HEK293 (cell line): ENCODE measurements at regions not wholly inside any gene's neighbourhood (a gene's known extent, or its start where the extent isn't known, plus 50 kb on each side); places are given as distances from the start of the nearest gene placed in this dataset.

Source experiments
- CTCF ChIA-PET: fragments of 350-600 bp; formaldehyde crosslinking; extraction: SDS; loops from one replicate; lab custom pipeline; 2021; ENCODE audit warnings: antibody characterized with exemption; lab: Yijun Ruan, JAX
- POLR2A ChIA-PET: fragments of 300-600 bp; formaldehyde crosslinking; extraction: SDS; loops from one replicate; lab custom pipeline; 2020; ENCODE audit warnings: antibody characterized with exemption, inconsistent platforms; lab: Yijun Ruan, JAX
- H3K27ac ChIP-seq: fragments of 200-500 bp; sonication (Bioruptor generic); 2 replicates; pipeline ENCODE4 v1.5.1; 2014; ENCODE audit warnings: low read depth, low read length, control low read depth, inconsistent platforms; ENCODE audit errors: extremely low read depth
- H3K36me3 ChIP-seq, 2 experiments: fragments of 200-500 bp in 1 of 2; sonication (Bioruptor generic) in 1 of 2; 1 replicate in 1 of 2; 2 replicates in 1 of 2; pipeline ENCODE4 v1.5.1; 2014 to 2017; ENCODE audit warnings: inconsistent platforms in 2 of 2, low read length in 2 of 2; ENCODE audit not compliant: control insufficient read depth in 2 of 2, insufficient read depth in 1 of 2
- H3K4me1 ChIP-seq: fragments of 200-500 bp; sonication (Bioruptor generic); 2 replicates; pipeline ENCODE4 v1.5.1; 2014; ENCODE audit warnings: mild to moderate bottlenecking, low read length, inconsistent platforms; ENCODE audit not compliant: control insufficient read depth, insufficient read depth
- H3K4me3 ChIP-seq: 2 replicates; pipeline ENCODE4 v1.5.1; 2011; ENCODE audit warnings: low read depth, mild to moderate bottlenecking, control low read depth, low read length, moderate library complexity
- H3K9me3 ChIP-seq: fragments of 200-500 bp; sonication (Bioruptor generic); 2 replicates; pipeline ENCODE4 v1.5.1; 2014; ENCODE audit warnings: low read depth, low read length, inconsistent platforms; ENCODE audit not compliant: control insufficient read depth, insufficient read depth
- GLIS2 ChIP-seq: fragments of 450-650 bp; formaldehyde crosslinking; IDR thresholded peaks from 2 replicates; pipeline ENCODE4 v1.5.1; 2016; ENCODE audit warnings: missing biosample characterization, missing genetic modification characterization
- HOXD13 ChIP-seq: sonication (generic); formaldehyde crosslinking; IDR thresholded peaks from 2 replicates; pipeline ENCODE4 v1.8.0; 2022; ENCODE audit warnings: missing genetic modification reagents, borderline replicate concordance
- KLF7 ChIP-seq: fragments of 450-650 bp; formaldehyde crosslinking; IDR thresholded peaks from 2 replicates; pipeline ENCODE4 v1.5.1; 2016; ENCODE audit warnings: missing biosample characterization, missing genetic modification characterization, borderline replicate concordance
- KLF8 ChIP-seq: fragments of 450-650 bp; formaldehyde crosslinking; IDR thresholded peaks from 2 replicates; pipeline ENCODE4 v1.5.1; 2016; ENCODE audit warnings: missing biosample characterization, missing genetic modification characterization
- MZF1 ChIP-seq: fragments of 450-650 bp; formaldehyde crosslinking; IDR thresholded peaks from 2 replicates; pipeline ENCODE4 v1.5.1; 2017; ENCODE audit warnings: missing biosample characterization, missing genetic modification characterization, borderline replicate concordance
- PRDM1 ChIP-seq: fragments of 450-650 bp; formaldehyde crosslinking; IDR thresholded peaks from 2 replicates; pipeline ENCODE4; 2016; ENCODE audit warnings: missing biosample characterization, missing genetic modification characterization
- SALL2 ChIP-seq: fragments of 450-650 bp; formaldehyde crosslinking; IDR thresholded peaks from 2 replicates; pipeline ENCODE4 v1.5.0; 2017; ENCODE audit warnings: missing biosample characterization, mild to moderate bottlenecking, missing genetic modification characterization, borderline replicate concordance
- SETDB1 ChIP-seq: IDR thresholded peaks from one replicate; pipeline ENCODE4 v1.6.1; 2017; ENCODE audit warnings: mild to moderate bottlenecking, low read length, moderate library complexity, mixed read lengths; ENCODE audit not compliant: insufficient read length
- YY2 ChIP-seq: fragments of 450-650 bp; formaldehyde crosslinking; IDR thresholded peaks from 2 replicates; pipeline ENCODE4 v1.5.1; 2016; ENCODE audit warnings: missing biosample characterization, missing genetic modification characterization
- ZBTB1 ChIP-seq: fragments of 450-650 bp; formaldehyde crosslinking; IDR thresholded peaks from 2 replicates; pipeline ENCODE4 v1.5.1; 2016; ENCODE audit warnings: missing biosample characterization, missing genetic modification characterization
- ZBTB48 ChIP-seq: fragments of 450-650 bp; formaldehyde crosslinking; IDR thresholded peaks from 2 replicates; pipeline ENCODE4 v1.5.1; 2016; ENCODE audit warnings: missing biosample characterization, missing genetic modification characterization
- ZNF155 ChIP-seq: fragments of 450-650 bp; formaldehyde crosslinking; IDR thresholded peaks from 2 replicates; pipeline ENCODE4 v1.5.1; 2016; ENCODE audit warnings: missing biosample characterization, missing genetic modification characterization
- ZNF274 ChIP-seq, 2 experiments: fragments of 200-500 bp in 1 of 2; fragments of 450-650 bp in 1 of 2; sonication (Bioruptor generic) in 1 of 2; formaldehyde crosslinking in 1 of 2; IDR thresholded peaks; 2 replicates each; pipeline versions ENCODE4 v1.5.1 to v1.6.1; 2014 to 2016; ENCODE audit warnings: borderline replicate concordance in 1 of 2, inconsistent platforms in 1 of 2, low read length in 1 of 2, missing biosample characterization in 1 of 2, missing genetic modification characterization in 1 of 2
- ZNF324 ChIP-seq: fragments of 450-650 bp; formaldehyde crosslinking; IDR thresholded peaks from 2 replicates; pipeline ENCODE4 v1.5.1; 2016; ENCODE audit warnings: missing biosample characterization, missing genetic modification characterization
- ZNF341 ChIP-seq: fragments of 450-650 bp; formaldehyde crosslinking; IDR thresholded peaks from 2 replicates; pipeline ENCODE4; 2016; ENCODE audit warnings: low read depth, missing biosample characterization, missing genetic modification characterization
- ZNF416 ChIP-seq: fragments of 450-650 bp; formaldehyde crosslinking; IDR thresholded peaks from 2 replicates; pipeline ENCODE4 v1.5.1; 2016; ENCODE audit warnings: missing biosample characterization, missing genetic modification characterization
- ZNF426 ChIP-seq: fragments of 450-650 bp; formaldehyde crosslinking; IDR thresholded peaks from 2 replicates; pipeline ENCODE4 v1.5.1; 2017; ENCODE audit warnings: missing biosample characterization, missing genetic modification characterization, mild to moderate bottlenecking, inconsistent platforms, moderate library complexity
- ZNF548 ChIP-seq: fragments of 450-650 bp; formaldehyde crosslinking; IDR thresholded peaks from 2 replicates; pipeline ENCODE4 v1.5.1; 2016; ENCODE audit warnings: missing biosample characterization, missing genetic modification characterization
- ZNF624 ChIP-seq: fragments of 450-650 bp; formaldehyde crosslinking; IDR thresholded peaks from 2 replicates; pipeline ENCODE4 v1.5.1; 2017; ENCODE audit warnings: missing biosample characterization, missing genetic modification characterization
- TF ChIP-seq, protein P1 (sequence below): sonication (generic); formaldehyde crosslinking; IDR thresholded peaks from 2 replicates; pipeline ENCODE4 v1.8.1; 2022; ENCODE audit warnings: mild to moderate bottlenecking, moderate library complexity, missing genetic modification reagents
- TF ChIP-seq, protein P2 (sequence below): fragments of 450-650 bp; IDR thresholded peaks from 2 replicates; pipeline ENCODE4 v1.5.1; 2018; ENCODE audit warnings: missing biosample characterization, missing genetic modification characterization
- TF ChIP-seq, protein P3 (sequence below): fragments of 450-650 bp; formaldehyde crosslinking; IDR thresholded peaks from 2 replicates; pipeline ENCODE4 v1.5.1; 2016; ENCODE audit warnings: missing biosample characterization, missing genetic modification characterization
- TF ChIP-seq, protein P4 (sequence below): fragments of 450-650 bp; formaldehyde crosslinking; IDR thresholded peaks from 2 replicates; pipeline ENCODE4 v1.5.1; 2016; ENCODE audit warnings: missing biosample characterization, missing genetic modification characterization

DNA sequence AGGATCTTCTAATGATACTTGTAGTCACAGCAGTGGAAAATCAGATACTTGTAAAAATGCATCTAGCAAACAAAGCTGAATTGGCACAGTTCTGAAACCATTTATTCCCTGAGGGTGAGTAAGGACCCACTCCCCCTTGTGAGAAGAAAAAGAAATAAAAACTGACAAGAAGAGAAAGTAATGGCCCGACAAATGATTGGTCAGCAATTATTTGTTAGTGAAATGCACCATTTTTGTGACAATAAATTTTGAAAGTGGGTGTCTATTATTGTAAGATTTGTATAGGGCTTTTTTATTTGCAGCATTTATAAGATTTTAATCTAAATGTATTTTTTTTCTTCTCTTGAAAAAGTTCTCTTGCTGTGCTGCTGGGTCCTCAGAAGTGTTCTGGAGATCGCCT lies 600.8 kb downstream of the STK39 start:
- no peaks in the 10 kb centered on the region for H3K4me1 ChIP-seq
- H3K4me3 ChIP-seq: no peak overlapping the region
- CTCF ChIA-PET: no interaction called here
- no peak overlapping the region for H3K27ac ChIP-seq
- H3K9me3 ChIP-seq: no peaks in the 10 kb centered on the region
- TF ChIP-seq, protein P1, sequence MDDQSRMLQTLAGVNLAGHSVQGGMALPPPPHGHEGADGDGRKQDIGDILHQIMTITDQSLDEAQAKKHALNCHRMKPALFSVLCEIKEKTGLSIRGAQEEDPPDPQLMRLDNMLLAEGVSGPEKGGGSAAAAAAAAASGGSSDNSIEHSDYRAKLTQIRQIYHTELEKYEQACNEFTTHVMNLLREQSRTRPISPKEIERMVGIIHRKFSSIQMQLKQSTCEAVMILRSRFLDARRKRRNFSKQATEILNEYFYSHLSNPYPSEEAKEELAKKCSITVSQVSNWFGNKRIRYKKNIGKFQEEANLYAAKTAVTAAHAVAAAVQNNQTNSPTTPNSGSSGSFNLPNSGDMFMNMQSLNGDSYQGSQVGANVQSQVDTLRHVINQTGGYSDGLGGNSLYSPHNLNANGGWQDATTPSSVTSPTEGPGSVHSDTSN (CRISPR knock-in tag): no peak
- TF ChIP-seq SETDB1: no peak
- TF ChIP-seq MZF1 (tag by site-specific recombination): no peak
- no peak for TF ChIP-seq ZNF624 (tag by site-specific recombination)
- TF ChIP-seq ZBTB1 (tag by site-specific recombination): no peak
- no peak for TF ChIP-seq KLF7 (tag by site-specific recombination)
- TF ChIP-seq KLF8: no peak
- TF ChIP-seq GLIS2 (tag by site-specific recombination): no peak
- no peak for TF ChIP-seq ZNF341 (tag by site-specific recombination)
- TF ChIP-seq ZNF548 (tag by site-specific recombination): no peak
- no peak for TF ChIP-seq PRDM1 (tag by site-specific recombination)
- no peak for TF ChIP-seq ZNF426 (tag by site-specific recombination)
- no peaks in the 10 kb centered on the region for H3K36me3 ChIP-seq
- POLR2A ChIA-PET: no interaction called here

DNA sequence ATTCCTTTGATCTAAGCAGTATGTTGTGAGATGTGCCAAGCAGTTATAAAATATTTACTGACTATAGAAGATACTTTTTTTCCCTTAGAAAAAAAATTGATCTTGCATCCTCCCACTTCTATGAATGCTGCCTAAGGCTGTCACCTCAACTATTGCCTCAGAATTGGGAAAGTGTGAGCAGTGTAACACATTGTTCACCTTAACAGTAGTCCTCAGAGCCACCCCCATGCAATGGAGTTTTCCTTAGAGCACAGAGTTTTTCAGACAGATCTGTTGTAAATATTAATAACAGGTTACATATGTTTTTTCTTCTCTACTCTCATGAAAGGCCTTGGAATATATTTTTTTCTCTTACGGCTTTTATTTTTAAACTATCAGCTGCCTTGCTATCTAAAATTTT lies 607.3 kb downstream of the STK39 start:
- H3K4me3 ChIP-seq: no peak overlapping the region
- ChIA-PET POLR2A (no interaction called here), CTCF (interaction anchor here (0.6 kb wide), 1 partner anchor 569 kb away, joined by 3 read pairs; no protein-coding TSS in a partner anchor)
- H3K9me3 ChIP-seq: no peaks in the 10 kb centered on the region
- no peaks in the 10 kb centered on the region for H3K4me1 ChIP-seq
- TF ChIP-seq ZBTB1 (tag by site-specific recombination) (no peak), ZNF416 (tag by site-specific recombination) (no peak), HOXD13 (CRISPR knock-in tag) (no peak), YY2 (tag by site-specific recombination) (no peak), PRDM1 (tag by site-specific recombination) (no peak), ZNF155 (tag by site-specific recombination) (no peak), ZBTB48 (tag by site-specific recombination) (no peak)
- TF ChIP-seq, protein P2, sequence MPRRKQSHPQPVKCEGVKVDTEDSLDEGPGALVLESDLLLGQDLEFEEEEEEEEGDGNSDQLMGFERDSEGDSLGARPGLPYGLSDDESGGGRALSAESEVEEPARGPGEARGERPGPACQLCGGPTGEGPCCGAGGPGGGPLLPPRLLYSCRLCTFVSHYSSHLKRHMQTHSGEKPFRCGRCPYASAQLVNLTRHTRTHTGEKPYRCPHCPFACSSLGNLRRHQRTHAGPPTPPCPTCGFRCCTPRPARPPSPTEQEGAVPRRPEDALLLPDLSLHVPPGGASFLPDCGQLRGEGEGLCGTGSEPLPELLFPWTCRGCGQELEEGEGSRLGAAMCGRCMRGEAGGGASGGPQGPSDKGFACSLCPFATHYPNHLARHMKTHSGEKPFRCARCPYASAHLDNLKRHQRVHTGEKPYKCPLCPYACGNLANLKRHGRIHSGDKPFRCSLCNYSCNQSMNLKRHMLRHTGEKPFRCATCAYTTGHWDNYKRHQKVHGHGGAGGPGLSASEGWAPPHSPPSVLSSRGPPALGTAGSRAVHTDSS: no peak
- TF ChIP-seq, protein P3, sequence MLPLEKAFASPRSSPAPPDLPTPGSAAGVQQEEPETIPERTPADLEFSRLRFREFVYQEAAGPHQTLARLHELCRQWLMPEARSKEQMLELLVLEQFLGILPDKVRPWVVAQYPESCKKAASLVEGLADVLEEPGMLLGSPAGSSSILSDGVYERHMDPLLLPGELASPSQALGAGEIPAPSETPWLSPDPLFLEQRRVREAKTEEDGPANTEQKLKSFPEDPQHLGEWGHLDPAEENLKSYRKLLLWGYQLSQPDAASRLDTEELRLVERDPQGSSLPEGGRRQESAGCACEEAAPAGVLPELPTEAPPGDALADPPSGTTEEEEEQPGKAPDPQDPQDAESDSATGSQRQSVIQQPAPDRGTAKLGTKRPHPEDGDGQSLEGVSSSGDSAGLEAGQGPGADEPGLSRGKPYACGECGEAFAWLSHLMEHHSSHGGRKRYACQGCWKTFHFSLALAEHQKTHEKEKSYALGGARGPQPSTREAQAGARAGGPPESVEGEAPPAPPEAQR (tag by site-specific recombination): no peak
- no peaks in the 10 kb centered on the region for H3K36me3 ChIP-seq
- H3K27ac ChIP-seq: no peak overlapping the region

DNA sequence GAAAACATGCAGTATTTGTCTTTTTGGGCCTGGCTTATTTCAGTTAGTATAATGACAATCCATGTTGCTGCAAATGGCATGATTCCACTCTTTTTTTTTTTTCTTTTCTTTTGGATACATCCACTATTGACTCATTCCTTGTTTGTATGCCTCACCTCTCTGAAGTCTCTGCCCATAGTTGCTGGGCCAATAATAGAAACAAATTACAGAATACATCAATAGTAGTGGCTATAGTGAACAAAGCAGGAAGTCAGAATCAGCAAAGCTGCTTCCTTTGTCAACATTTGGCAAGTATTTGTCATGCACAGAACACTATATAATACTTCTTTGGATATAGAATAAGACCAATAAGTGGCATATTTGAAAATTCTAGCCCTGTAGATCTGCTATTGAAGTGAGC lies 609.7 kb downstream of the STK39 start:
- no peaks in the 10 kb centered on the region for H3K36me3 ChIP-seq
- ChIA-PET POLR2A (interaction anchor here (0.6 kb wide), 1 partner anchor 126 kb away, joined by 4 read pairs; no protein-coding TSS in a partner anchor), CTCF (interaction anchor here (0.6 to 1.1 kb wide), 2 partner anchors 374 to 481 kb away, joined by 3 read pairs; no protein-coding TSS in a partner anchor)
- H3K9me3 ChIP-seq: no peaks in the 10 kb centered on the region
- no peaks in the 10 kb centered on the region for H3K4me1 ChIP-seq
- H3K27ac ChIP-seq: no peak overlapping the region
- H3K4me3 ChIP-seq: no peak overlapping the region
- no peak for TF ChIP-seq ZNF324
- no peak for TF ChIP-seq ZNF274 (IDR thresholded peaks at IDR 0.05; ENCODE audit: low read length)
- TF ChIP-seq ZNF274 (tag by site-specific recombination; IDR thresholded peaks at IDR 0.05; ENCODE audit: borderline replicate concordance): no peak
- TF ChIP-seq, protein P4, sequence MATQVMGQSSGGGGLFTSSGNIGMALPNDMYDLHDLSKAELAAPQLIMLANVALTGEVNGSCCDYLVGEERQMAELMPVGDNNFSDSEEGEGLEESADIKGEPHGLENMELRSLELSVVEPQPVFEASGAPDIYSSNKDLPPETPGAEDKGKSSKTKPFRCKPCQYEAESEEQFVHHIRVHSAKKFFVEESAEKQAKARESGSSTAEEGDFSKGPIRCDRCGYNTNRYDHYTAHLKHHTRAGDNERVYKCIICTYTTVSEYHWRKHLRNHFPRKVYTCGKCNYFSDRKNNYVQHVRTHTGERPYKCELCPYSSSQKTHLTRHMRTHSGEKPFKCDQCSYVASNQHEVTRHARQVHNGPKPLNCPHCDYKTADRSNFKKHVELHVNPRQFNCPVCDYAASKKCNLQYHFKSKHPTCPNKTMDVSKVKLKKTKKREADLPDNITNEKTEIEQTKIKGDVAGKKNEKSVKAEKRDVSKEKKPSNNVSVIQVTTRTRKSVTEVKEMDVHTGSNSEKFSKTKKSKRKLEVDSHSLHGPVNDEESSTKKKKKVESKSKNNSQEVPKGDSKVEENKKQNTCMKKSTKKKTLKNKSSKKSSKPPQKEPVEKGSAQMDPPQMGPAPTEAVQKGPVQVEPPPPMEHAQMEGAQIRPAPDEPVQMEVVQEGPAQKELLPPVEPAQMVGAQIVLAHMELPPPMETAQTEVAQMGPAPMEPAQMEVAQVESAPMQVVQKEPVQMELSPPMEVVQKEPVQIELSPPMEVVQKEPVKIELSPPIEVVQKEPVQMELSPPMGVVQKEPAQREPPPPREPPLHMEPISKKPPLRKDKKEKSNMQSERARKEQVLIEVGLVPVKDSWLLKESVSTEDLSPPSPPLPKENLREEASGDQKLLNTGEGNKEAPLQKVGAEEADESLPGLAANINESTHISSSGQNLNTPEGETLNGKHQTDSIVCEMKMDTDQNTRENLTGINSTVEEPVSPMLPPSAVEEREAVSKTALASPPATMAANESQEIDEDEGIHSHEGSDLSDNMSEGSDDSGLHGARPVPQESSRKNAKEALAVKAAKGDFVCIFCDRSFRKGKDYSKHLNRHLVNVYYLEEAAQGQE (tag by site-specific recombination): no peak
- no peak for TF ChIP-seq SALL2
